ENCODE measurements at regions not wholly inside any gene's neighbourhood (a gene's known extent, or its start where the extent isn't known, plus 50 kb on each side); places are given as distances from the start of the nearest gene placed in this dataset.
"Not testable (repeated sequence)": the region's sequence is repeated elsewhere in the genome, so short reads cannot be mapped to it uniquely, and the experiment has no call there.

- no peak for DNase-seq
These were observed 207.8 kb downstream of the RAB38 start for GRCh38 chr11:87967459-87967858.

- DNase-seq: no peak
These were observed 208.5 kb downstream of the RAB38 start for GRCh38 chr11:87966694-87967093.

GRCh38 chr11:87966216-87966615, 209.0 kb downstream of the RAB38 start:
- DNase-seq: no peak

GRCh38 chr11:87961606-87962005, 213.6 kb downstream of the RAB38 start:
- DNase-seq: no peak

- DNase-seq: no peak
These were observed 217.3 kb downstream of the RAB38 start for GRCh38 chr11:87957961-87958360.

GRCh38 chr11:87954476-87954875, 220.8 kb downstream of the RAB38 start:
- no peak for DNase-seq

GRCh38 chr11:87942786-87943185, 232.5 kb downstream of the RAB38 start:
- DNase-seq: no peak

- DNase-seq: no peak
These were observed 241.1 kb downstream of the RAB38 start for GRCh38 chr11:87934182-87934581.

GRCh38 chr11:87926250-87926970, 248.8 kb downstream of the RAB38 start:
- no peak for DNase-seq

GRCh38 chr11:87924125-87924524, 251.1 kb downstream of the RAB38 start:
- no peak for DNase-seq

- DNase-seq: no peak
These were observed 258.1 kb downstream of the RAB38 start for GRCh38 chr11:87917111-87917510.

- no peak for DNase-seq
These were observed 266.1 kb downstream of the RAB38 start for GRCh38 chr11:87909178-87909577.

GRCh38 chr11:87908086-87908485, 267.2 kb downstream of the RAB38 start:
- no peak for DNase-seq

- DNase-seq: no peak
These were observed 271.9 kb downstream of the RAB38 start for GRCh38 chr11:87903345-87903744.

GRCh38 chr11:87901341-87901740, 273.9 kb downstream of the RAB38 start:
- no peak for DNase-seq

- DNase-seq: no peak
These were observed 277.3 kb downstream of the RAB38 start for GRCh38 chr11:87897921-87898320.

GRCh38 chr11:87897071-87897470, 278.2 kb downstream of the RAB38 start:
- DNase-seq: no peak

- no peak for DNase-seq
These were observed 280.3 kb downstream of the RAB38 start for GRCh38 chr11:87894961-87895360.

GRCh38 chr11:87892291-87892690, 283.0 kb downstream of the RAB38 start:
- DNase-seq: no peak

GRCh38 chr11:87889126-87889525, 286.1 kb downstream of the RAB38 start:
- no peak for DNase-seq

GRCh38 chr11:87885084-87885483, 290.2 kb downstream of the RAB38 start:
- not testable (repeated sequence) for DNase-seq

- DNase-seq: no peak
These were observed 296.1 kb downstream of the RAB38 start for GRCh38 chr11:87879118-87879517.

- no peak for DNase-seq
These were observed 296.8 kb downstream of the RAB38 start for GRCh38 chr11:87878373-87878825.

GRCh38 chr11:87871056-87871455, 304.2 kb downstream of the RAB38 start:
- DNase-seq: no peak

- DNase-seq: no peak
These were observed 305.2 kb downstream of the RAB38 start for GRCh38 chr11:87870086-87870485.
